Ectodermal cell (in vitro differentiated cells): ENCODE measurements at regions not wholly inside any gene's neighbourhood (a gene's known extent, or its start where the extent isn't known, plus 50 kb on each side); places are given as distances from the start of the nearest gene placed in this dataset.

Experiments
- H3K27ac ChIP-seq: 2 replicates; pipeline ENCODE4 v1.7.0; 2013; ENCODE audit warnings: mild to moderate bottlenecking, low read depth, low read length; ENCODE audit not compliant: insufficient read depth, poor library complexity, severe bottlenecking
- H3K27me3 ChIP-seq: 2 replicates; pipeline ENCODE4 v1.7.0; 2013; ENCODE audit warnings: mild to moderate bottlenecking, low read length; ENCODE audit not compliant: insufficient read depth, control insufficient read depth, poor library complexity, severe bottlenecking
- H3K36me3 ChIP-seq: one replicate; pipeline ENCODE4 v1.7.0; 2013; ENCODE audit warnings: low read length; ENCODE audit not compliant: control insufficient read depth, insufficient read depth
- H3K4me1 ChIP-seq: one replicate; pipeline ENCODE4 v1.7.0; 2013; ENCODE audit warnings: low read length; ENCODE audit not compliant: control insufficient read depth, insufficient read depth
- H3K4me3 ChIP-seq: 2 replicates; pipeline ENCODE4 v1.7.0; 2013; ENCODE audit warnings: low read depth, low read length, control low read depth; ENCODE audit not compliant: insufficient read depth
- H3K9me3 ChIP-seq: 2 replicates; pipeline ENCODE4 v1.7.0; 2013; ENCODE audit warnings: mild to moderate bottlenecking, low read length, moderate library complexity; ENCODE audit not compliant: control insufficient read depth
- WGBS, 2 experiments: methylation state at CpG; one replicate each; pipeline ENCODE4 v1.1.7; 2013; ENCODE audit warnings: missing lambda C conversion rate in 2 of 2; 5-methylcytosine and 5-hydroxymethylcytosine counted together

- H3K4me3 ChIP-seq, result no peak overlapping the region
- 91 to 93% methylated on average over 4 of the region's 5 CpGs for WGBS, 2 experiments
- H3K9me3 ChIP-seq, result no peaks in the 10 kb centered on the region
- no peaks in the 10 kb centered on the region for H3K36me3 ChIP-seq
- no peaks in the 10 kb centered on the region for H3K27me3 ChIP-seq
- no peak overlapping the region for H3K27ac ChIP-seq
- H3K4me1 ChIP-seq, result no peaks in the 10 kb centered on the region
These were observed 185.5 kb upstream of the SETBP1 start for GRCh38 chr18:44495151-44495550.

DNA sequence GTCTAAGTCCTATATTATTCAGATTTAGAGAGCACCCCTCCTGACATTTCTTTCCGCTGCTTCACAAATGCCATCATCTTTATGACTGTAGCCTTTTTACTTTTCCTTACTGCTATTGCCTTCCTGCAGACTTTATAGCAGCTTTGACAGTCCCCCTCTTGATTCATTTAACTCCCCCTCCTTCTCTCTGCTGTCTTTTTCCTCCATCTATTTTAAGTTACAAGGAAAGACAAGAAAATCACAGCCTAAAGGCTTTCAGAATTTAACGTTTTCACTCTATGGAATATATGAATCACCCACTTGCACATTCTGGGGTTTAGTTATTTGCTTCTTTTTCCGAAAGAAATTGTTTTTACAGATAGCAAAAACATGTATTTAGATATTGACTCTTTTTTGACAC lies 183.4 kb upstream of the SETBP1 start:
- Histone ChIP-seq H3K27ac (no peak overlapping the region), H3K4me1 (no peaks in the 10 kb centered on the region), H3K4me3 (no peak overlapping the region), H3K36me3 (no peaks in the 10 kb centered on the region), H3K27me3 (no peaks in the 10 kb centered on the region), H3K9me3 (no peaks in the 10 kb centered on the region)
- WGBS, 2 experiments, result 85 to 96% methylated on average over 1 to 3 of the region's 3 CpGs

DNA sequence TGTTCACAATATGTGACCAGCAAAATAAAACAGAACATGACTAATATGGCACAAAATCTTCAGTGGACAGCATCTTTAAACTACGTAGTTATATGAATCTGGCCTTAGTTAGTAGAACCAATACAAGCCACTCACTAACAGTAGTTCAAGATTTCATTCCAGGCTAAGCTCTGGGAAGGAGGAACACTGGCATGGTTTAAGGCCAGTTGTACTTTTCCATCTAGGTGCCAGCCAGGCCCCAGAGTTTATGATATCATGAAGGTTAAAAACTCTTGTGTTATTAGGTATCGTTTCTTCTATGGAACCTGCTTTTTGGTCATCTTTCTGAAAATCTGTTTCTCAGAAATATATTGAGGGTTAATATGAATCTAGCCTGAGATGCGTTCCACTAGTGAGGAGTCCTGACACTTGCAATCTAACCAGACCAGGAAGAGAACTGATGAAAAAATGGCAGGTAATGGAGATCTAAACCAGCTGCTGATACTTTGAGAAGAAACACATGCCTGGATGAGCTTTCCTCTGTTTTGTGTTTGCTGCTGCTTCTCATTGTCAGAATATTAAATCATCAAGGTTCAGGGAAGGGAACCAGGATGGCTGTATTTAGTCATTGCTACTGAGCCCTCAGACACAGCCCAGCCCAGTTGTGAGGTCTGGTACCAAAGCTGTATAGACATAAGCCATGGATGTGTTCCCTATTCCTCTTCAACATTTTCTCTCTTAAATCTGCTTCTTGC lies 182.8 kb upstream of the SETBP1 start:
- H3K4me3 ChIP-seq, result no peak overlapping the region
- no peaks in the 10 kb centered on the region for H3K27me3 ChIP-seq
- H3K4me1 ChIP-seq, result no peaks in the 10 kb centered on the region
- no peaks in the 10 kb centered on the region for H3K36me3 ChIP-seq
- no peak overlapping the region for H3K27ac ChIP-seq
- no peaks in the 10 kb centered on the region for H3K9me3 ChIP-seq
- 97% methylated on average over 3 of the region's 3 CpGs for WGBS, 2 experiments

GRCh38 chr18:44500808-44501610 lies 179.7 kb upstream of the SETBP1 start:
- no peaks in the 10 kb centered on the region for H3K36me3 ChIP-seq
- H3K4me1 ChIP-seq, result no peaks in the 10 kb centered on the region
- H3K27me3 ChIP-seq, result no peaks in the 10 kb centered on the region
- 93 to 100% methylated on average over 2 of the region's 2 CpGs for WGBS, 2 experiments
- no peak overlapping the region for H3K4me3 ChIP-seq
- no peaks in the 10 kb centered on the region for H3K9me3 ChIP-seq
- H3K27ac ChIP-seq, result no peak overlapping the region

DNA sequence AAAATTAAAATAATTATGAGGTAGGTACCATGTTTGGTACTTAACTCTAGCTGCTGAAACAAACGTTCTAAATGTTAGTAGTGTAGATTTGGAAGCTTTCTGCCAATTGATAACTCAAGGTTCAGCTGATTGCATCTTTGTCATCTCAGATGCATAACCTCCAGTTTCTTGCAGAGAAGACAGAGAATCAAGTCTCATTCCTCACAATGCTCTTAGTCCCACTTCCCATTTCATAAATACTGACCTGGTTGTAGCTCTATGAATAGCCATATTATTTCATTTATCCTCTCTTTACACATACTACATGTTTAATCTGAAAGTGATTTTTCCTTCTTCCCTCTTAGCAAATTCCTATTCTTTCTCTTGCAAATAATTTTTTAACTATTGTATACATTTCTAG lies 178.5 kb upstream of the SETBP1 start:
- no peaks in the 10 kb centered on the region for H3K27me3 ChIP-seq
- H3K9me3 ChIP-seq, result no peaks in the 10 kb centered on the region
- H3K36me3 ChIP-seq, result no peaks in the 10 kb centered on the region
- 89 to 100% methylated on average over 1 of the region's 1 CpG for WGBS, 2 experiments
- no peak overlapping the region for H3K4me3 ChIP-seq
- no peaks in the 10 kb centered on the region for H3K4me1 ChIP-seq
- no peak overlapping the region for H3K27ac ChIP-seq

DNA sequence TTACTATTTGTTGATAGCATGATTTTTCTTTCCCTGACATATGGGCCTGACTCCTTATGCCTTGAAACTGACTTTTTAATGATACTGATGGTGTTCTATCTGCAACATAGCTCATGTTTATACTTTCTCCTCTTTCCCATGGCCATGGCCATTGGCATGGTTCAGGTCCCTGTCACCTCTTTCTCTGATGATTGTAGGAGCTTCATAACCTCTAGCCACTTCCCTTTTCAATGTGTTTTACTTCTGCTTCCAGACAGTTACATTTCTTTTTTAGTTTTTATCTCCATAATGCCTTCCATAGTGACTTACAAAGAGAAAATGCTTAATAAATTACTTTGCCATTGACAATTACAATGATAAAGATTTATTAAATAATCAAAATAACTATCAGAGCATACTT lies 177.9 kb upstream of the SETBP1 start:
- Histone ChIP-seq H3K27ac (no peak overlapping the region), H3K36me3 (no peaks in the 10 kb centered on the region), H3K27me3 (no peaks in the 10 kb centered on the region), H3K4me1 (no peaks in the 10 kb centered on the region), H3K4me3 (no peak overlapping the region), H3K9me3 (no peaks in the 10 kb centered on the region)

DNA sequence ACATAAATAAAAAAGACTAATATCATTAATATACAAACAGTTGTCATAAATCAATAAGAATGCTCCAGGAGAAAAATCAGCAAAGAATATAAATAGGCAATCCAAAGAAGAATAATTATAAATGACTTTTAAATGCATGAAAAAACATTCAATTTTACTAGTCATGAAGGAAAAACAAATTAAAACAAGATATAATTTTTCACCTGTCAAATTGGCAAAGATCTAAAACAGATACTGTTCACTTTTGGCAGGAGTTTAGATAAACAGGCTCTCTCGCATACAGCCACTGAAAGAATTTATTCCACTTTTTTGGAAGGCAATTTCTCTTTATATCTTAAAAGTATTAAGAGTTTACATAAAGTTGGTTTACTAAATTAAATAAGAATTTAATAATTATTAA lies 176.8 kb upstream of the SETBP1 start:
- Histone ChIP-seq H3K36me3 (no peaks in the 10 kb centered on the region), H3K4me3 (no peak overlapping the region), H3K9me3 (no peaks in the 10 kb centered on the region), H3K27ac (no peak overlapping the region), H3K4me1 (no peaks in the 10 kb centered on the region), H3K27me3 (no peaks in the 10 kb centered on the region)
- 100% methylated on average over 1 of the region's 1 CpG; no CpG with 5 or more reads in 1 of the 2 experiments for WGBS, 2 experiments

DNA sequence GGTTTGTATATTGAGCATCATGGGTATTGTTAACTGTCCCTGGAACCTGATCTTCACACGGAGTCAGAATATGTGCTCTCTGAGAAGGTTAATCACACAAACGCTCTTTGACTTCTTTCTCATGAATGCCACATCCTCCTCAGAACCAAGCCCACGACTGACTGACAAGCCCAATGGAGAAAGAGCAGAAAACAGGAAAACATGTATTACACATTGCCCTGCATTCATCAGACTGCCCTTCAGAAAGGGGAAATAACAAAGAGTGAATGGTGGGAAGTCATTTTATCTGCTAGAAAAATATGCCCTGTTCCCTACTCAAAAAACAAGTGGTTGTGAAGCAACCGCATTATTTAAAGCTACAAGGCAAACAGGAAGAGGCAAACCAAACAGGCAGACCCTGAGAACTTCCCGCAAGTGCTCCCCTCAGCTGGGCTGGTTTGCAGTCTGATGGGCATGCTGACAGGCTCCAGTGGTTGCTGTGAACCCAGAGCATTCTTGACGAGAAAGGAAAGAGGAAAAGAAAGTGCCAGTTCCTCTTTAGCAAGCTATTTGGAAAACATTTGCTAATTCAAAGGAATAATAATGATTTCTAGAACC lies 172.9 kb upstream of the SETBP1 start:
- WGBS, 2 experiments, result 87 to 88% methylated on average over 6 of the region's 6 CpGs
- no peak overlapping the region for H3K27ac ChIP-seq
- H3K27me3 ChIP-seq, result no peaks in the 10 kb centered on the region
- no peaks in the 10 kb centered on the region for H3K4me1 ChIP-seq
- H3K36me3 ChIP-seq, result no peaks in the 10 kb centered on the region
- no peaks in the 10 kb centered on the region for H3K9me3 ChIP-seq
- no peak overlapping the region for H3K4me3 ChIP-seq

DNA sequence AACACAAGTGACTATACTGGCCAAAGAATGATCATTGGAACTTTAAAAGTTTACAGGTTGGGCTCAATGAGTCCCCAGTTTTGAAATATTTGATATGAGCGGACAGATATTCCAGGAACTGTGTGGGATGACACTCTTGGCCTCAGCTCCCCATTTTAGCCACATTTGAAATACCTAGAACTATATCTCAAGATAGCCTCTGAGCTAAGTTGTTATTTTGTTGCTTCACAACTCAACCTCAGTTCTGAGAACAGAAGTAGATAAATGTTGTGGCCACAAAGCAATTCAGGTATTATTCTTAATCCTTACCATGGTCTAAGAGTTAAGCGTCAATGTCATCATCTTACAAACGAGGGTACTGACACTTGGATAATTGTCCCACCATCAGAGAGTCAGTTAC lies 172.2 kb upstream of the SETBP1 start:
- no peaks in the 10 kb centered on the region for H3K9me3 ChIP-seq
- no peaks in the 10 kb centered on the region for H3K36me3 ChIP-seq
- 87 to 98% methylated on average over 3 of the region's 3 CpGs for WGBS, 2 experiments
- no peak overlapping the region for H3K4me3 ChIP-seq
- no peaks in the 10 kb centered on the region for H3K27me3 ChIP-seq
- H3K4me1 ChIP-seq, result no peaks in the 10 kb centered on the region
- no peak overlapping the region for H3K27ac ChIP-seq

GRCh38 chr18:44509048-44509447 lies 171.6 kb upstream of the SETBP1 start:
- Histone ChIP-seq H3K4me1 (no peaks in the 10 kb centered on the region), H3K27ac (no peak overlapping the region), H3K9me3 (no peaks in the 10 kb centered on the region), H3K27me3 (no peaks in the 10 kb centered on the region), H3K4me3 (no peak overlapping the region), H3K36me3 (no peaks in the 10 kb centered on the region)
- WGBS, 2 experiments, result 97% methylated on average over 2 of the region's 2 CpGs
